GM18505 (cell line): ENCODE measurements at regions not wholly inside any gene's neighbourhood (a gene's known extent, or its start where the extent isn't known, plus 50 kb on each side); places are given as distances from the start of the nearest gene placed in this dataset.

ENCODE experiments used
- ATAC-seq: cut with Tn5 transposase; IDR thresholded peaks from one replicate; pipeline ENCODE4 v1.9.1; 2021; ENCODE audit not compliant: unreplicated experiment
- POLR2A ChIP-seq: IDR thresholded peaks from 4 replicates; pipeline ENCODE4 v1.6.1; 2011; ENCODE audit warnings: borderline replicate concordance; ENCODE audit not compliant: insufficient read depth, insufficient read length; ENCODE audit errors: extremely low read depth

- TF ChIP-seq POLR2A, result no peak
- ATAC-seq, result no peak
Observed at GRCh38 chr5:2482778-2483177, 268.7 kb downstream of the IRX2 start.

GRCh38 chr5:2480871-2481270 is 270.6 kb downstream of the IRX2 start:
- TF ChIP-seq POLR2A, result no peak
- ATAC-seq, result no peak

GRCh38 chr5:2475902-2476301 is 275.6 kb downstream of the IRX2 start:
- TF ChIP-seq POLR2A, result no peak
- no peak for ATAC-seq

- ATAC-seq, result no peak
- TF ChIP-seq POLR2A, result no peak
Observed at GRCh38 chr5:2472670-2473069, 278.8 kb downstream of the IRX2 start.

- no peak for ATAC-seq
- no peak for TF ChIP-seq POLR2A
Observed at GRCh38 chr5:2471152-2471879, 280.2 kb downstream of the IRX2 start.

- no peak for ATAC-seq
- TF ChIP-seq POLR2A, result no peak
Observed at GRCh38 chr5:2466966-2467365, 284.5 kb downstream of the IRX2 start.

- ATAC-seq, result no peak
- TF ChIP-seq POLR2A, result no peak
Observed at GRCh38 chr5:2465383-2465782, 286.1 kb downstream of the IRX2 start.

GRCh38 chr5:2464141-2464540 is 287.3 kb downstream of the IRX2 start:
- no peak for ATAC-seq
- TF ChIP-seq POLR2A, result no peak

- TF ChIP-seq POLR2A, result no peak
- no peak for ATAC-seq
Observed at GRCh38 chr5:2461701-2462691, 289.5 kb downstream of the IRX2 start.

GRCh38 chr5:2460098-2460497 is 291.4 kb downstream of the IRX2 start:
- no peak for ATAC-seq

GRCh38 chr5:2459251-2459650 is 292.2 kb downstream of the IRX2 start:
- no peak for TF ChIP-seq POLR2A
- ATAC-seq, result no peak

More at GRCh38 chr5:2460098-2460497, 291.4 kb downstream of the IRX2 start:
- TF ChIP-seq POLR2A, result no peak

GRCh38 chr5:2455878-2456277 is 295.6 kb downstream of the IRX2 start:
- no peak for ATAC-seq

GRCh38 chr5:2454876-2455275 is 296.6 kb downstream of the IRX2 start:
- ATAC-seq, result no peak
- TF ChIP-seq POLR2A, result no peak

More at GRCh38 chr5:2455878-2456277, 295.6 kb downstream of the IRX2 start:
- TF ChIP-seq POLR2A, result no peak
